GM23248 (cell line): ENCODE measurements at regions not wholly inside any gene's neighbourhood (a gene's known extent, or its start where the extent isn't known, plus 50 kb on each side); places are given as distances from the start of the nearest gene placed in this dataset.

Source experiments
- EZH2 ChIP-seq: fragments of 200-600 bp; sonication (generic); IDR thresholded peaks from 2 replicates; pipeline ENCODE4 v1.6.1; 2018; ENCODE audit warnings: antibody characterized with exemption, mild to moderate bottlenecking; ENCODE audit not compliant: insufficient read depth, poor library complexity, severe bottlenecking
- EZH2phosphoT487 ChIP-seq: fragments of 200-600 bp; sonication (generic); IDR thresholded peaks from 2 replicates; pipeline ENCODE4 v1.6.1; 2018; ENCODE audit warnings: antibody characterized with exemption, moderate library complexity, mild to moderate bottlenecking, low read depth; ENCODE audit not compliant: insufficient read depth

DNA sequence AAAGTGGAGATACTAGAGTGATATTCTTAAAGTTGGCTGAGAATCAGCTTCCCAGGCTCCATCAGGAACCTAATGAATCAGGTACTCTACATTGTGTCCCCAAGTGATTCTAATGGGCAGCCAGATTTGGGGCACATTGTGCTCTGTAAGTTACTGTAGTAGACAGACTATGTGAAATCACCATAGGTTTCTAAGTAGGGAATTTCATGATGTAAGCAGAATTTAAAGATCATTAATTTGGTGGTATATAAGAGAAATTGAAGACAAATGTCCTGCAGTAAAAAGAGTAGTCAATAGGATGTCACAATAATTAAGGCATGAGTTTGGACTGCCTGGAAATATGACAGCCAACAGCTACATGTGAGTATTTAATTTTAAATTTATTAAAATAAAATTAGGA, 602.4 kb upstream of the ACVR2A start:
- no peak for TF ChIP-seq EZH2
- no peak for TF ChIP-seq EZH2phosphoT487
